ENCODE measurements at regions not wholly inside any gene's neighbourhood (a gene's known extent, or its start where the extent isn't known, plus 50 kb on each side); places are given as distances from the start of the nearest gene placed in this dataset.

DNA sequence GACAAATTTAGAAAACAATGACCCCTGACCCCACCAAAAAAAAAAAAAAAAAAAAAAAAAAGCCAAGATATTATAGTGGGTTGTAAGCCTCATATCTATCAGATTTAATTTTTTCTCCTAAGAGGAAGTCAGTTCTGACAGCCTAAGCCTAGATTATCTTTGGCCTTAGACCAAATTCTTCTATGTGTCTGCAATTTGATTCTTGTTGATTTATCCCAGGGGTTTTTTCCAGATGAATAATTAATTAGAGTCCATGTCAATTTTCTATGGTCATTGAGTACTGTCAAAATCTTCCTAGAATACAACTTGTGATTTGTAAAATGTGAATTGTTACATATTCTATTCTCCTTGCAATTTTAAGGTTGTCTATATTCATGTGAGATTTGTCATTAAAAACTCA, 151.6 kb upstream of the CACNA2D1 start:
- no peak overlapping the region for H3K27ac Mint-ChIP-seq
- peaks cover 31% of the 10 kb centered on the region for H3K4me1 Mint-ChIP-seq
- no peaks in the 10 kb centered on the region for H3K27me3 Mint-ChIP-seq (ENCODE audit: low read depth)
- TF ChIP-seq NR3C1 (CRISPR knock-in tag; conservative IDR thresholded peaks at IDR 0.05; ENCODE audit: low read depth) (no peak), ZNF138 (CRISPR knock-in tag; conservative IDR thresholded peaks at IDR 0.05) (no peak), TP53 (CRISPR knock-in tag; IDR thresholded peaks at IDR 0.05) (no peak), JAZF1 (CRISPR knock-in tag; IDR thresholded peaks at IDR 0.05) (no peak), ZMAT4 (CRISPR knock-in tag; IDR thresholded peaks at IDR 0.05) (no peak), MXD4 (CRISPR knock-in tag; IDR thresholded peaks at IDR 0.05; ENCODE audit: borderline replicate concordance) (no peak), SMAD3 (CRISPR knock-in tag; IDR thresholded peaks at IDR 0.05; ENCODE audit: borderline replicate concordance) (no peak), PRRX2 (CRISPR knock-in tag; IDR thresholded peaks at IDR 0.05) (no peak), USF1 (CRISPR knock-in tag; IDR thresholded peaks at IDR 0.05) (no peak), MAX (CRISPR knock-in tag; IDR thresholded peaks at IDR 0.05) (no peak), NFATC4 (CRISPR knock-in tag; IDR thresholded peaks at IDR 0.05) (no peak), NFE2L1 (CRISPR knock-in tag; IDR thresholded peaks at IDR 0.05) (no peak), RELA (CRISPR knock-in tag; IDR thresholded peaks at IDR 0.05; ENCODE audit: borderline replicate concordance) (no peak)
- TF ChIP-seq, protein P1, sequence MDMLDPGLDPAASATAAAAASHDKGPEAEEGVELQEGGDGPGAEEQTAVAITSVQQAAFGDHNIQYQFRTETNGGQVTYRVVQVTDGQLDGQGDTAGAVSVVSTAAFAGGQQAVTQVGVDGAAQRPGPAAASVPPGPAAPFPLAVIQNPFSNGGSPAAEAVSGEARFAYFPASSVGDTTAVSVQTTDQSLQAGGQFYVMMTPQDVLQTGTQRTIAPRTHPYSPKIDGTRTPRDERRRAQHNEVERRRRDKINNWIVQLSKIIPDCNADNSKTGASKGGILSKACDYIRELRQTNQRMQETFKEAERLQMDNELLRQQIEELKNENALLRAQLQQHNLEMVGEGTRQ (CRISPR knock-in tag; IDR thresholded peaks at IDR 0.05), result no peak
- TF ChIP-seq, protein P2, sequence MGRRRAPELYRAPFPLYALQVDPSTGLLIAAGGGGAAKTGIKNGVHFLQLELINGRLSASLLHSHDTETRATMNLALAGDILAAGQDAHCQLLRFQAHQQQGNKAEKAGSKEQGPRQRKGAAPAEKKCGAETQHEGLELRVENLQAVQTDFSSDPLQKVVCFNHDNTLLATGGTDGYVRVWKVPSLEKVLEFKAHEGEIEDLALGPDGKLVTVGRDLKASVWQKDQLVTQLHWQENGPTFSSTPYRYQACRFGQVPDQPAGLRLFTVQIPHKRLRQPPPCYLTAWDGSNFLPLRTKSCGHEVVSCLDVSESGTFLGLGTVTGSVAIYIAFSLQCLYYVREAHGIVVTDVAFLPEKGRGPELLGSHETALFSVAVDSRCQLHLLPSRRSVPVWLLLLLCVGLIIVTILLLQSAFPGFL (CRISPR knock-in tag; IDR thresholded peaks at IDR 0.05; ENCODE audit: borderline replicate concordance), result no peak
- TF ChIP-seq, protein P3, sequence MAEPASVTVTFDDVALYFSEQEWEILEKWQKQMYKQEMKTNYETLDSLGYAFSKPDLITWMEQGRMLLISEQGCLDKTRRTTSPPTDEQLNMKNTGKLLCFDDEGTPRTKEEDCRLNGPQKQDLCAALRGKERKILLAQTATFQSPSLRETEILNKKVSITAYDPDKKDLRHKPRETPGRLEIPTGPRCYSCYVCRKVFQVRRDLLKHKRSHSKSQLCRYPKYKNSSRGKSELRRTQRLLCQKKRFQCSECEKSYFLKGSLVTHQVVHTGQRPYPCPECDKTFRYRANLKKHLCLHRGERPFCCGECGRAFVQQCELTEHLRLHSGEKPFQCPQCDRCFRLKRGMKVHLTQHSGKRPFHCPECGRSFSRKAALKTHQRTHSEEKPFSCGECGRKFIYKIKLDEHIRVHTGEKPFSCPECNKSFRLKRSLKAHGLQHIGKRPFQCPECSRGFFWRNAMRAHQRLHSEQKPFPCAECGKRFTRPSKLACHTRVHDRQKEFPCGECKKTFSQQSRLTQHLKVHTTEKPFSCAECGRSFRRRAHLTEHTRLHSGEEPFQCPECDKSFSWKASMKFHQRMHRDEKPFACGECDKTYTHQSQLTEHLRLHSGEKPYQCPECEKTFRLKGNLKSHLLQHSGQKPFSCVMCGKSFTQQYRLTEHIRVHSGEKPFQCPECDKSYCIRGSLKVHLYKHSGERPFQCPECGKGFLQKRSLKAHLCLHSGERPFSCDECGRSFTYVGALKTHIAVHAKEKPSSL (CRISPR knock-in tag; conservative IDR thresholded peaks at IDR 0.05), result no peak
- TF ChIP-seq, protein P4, sequence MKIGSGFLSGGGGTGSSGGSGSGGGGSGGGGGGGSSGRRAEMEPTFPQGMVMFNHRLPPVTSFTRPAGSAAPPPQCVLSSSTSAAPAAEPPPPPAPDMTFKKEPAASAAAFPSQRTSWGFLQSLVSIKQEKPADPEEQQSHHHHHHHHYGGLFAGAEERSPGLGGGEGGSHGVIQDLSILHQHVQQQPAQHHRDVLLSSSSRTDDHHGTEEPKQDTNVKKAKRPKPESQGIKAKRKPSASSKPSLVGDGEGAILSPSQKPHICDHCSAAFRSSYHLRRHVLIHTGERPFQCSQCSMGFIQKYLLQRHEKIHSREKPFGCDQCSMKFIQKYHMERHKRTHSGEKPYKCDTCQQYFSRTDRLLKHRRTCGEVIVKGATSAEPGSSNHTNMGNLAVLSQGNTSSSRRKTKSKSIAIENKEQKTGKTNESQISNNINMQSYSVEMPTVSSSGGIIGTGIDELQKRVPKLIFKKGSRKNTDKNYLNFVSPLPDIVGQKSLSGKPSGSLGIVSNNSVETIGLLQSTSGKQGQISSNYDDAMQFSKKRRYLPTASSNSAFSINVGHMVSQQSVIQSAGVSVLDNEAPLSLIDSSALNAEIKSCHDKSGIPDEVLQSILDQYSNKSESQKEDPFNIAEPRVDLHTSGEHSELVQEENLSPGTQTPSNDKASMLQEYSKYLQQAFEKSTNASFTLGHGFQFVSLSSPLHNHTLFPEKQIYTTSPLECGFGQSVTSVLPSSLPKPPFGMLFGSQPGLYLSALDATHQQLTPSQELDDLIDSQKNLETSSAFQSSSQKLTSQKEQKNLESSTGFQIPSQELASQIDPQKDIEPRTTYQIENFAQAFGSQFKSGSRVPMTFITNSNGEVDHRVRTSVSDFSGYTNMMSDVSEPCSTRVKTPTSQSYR (CRISPR knock-in tag; IDR thresholded peaks at IDR 0.05), result no peak
- ChIA-PET CTCF (interaction anchor here (1.2 to 1.8 kb wide), 2 partner anchors 10 to 23 kb away, joined by 3 to 5 read pairs; no protein-coding TSS in a partner anchor), POLR2A (no interaction called here)
- ATAC-seq, result no peak
- no peaks in the 10 kb centered on the region for H3K9me3 Mint-ChIP-seq
- no peak overlapping the region for H3K4me3 Mint-ChIP-seq
- DNase-seq (ENCODE audit: low spot score), result no peak
- H3K36me3 Mint-ChIP-seq, result no peaks in the 10 kb centered on the region

DNA sequence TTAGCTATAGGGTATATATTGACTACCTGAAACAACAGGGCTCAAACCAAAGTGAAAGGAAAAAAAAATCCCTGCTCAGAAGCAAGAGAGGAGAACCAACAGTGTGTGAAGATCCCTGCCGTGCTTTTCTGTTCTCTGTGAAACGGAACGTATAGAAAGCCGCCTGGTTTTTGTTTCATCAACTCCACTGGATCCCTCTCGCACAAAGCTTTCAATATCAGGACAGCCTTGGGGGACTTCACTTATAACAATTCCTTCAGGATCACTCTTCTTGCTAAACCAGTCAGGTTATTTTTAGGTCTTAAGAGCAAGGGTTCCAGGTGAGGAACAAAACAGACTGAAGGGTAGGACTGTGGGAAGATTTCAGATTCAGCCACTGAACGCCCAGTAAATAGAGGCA, 151.1 kb upstream of the CACNA2D1 start:
- DNase-seq (ENCODE audit: low spot score) (no peak), ATAC-seq (peak; percentile 71)
- Mint-ChIP-seq H3K27ac (peak overlapping the region; percentile 92), H3K36me3 (no peaks in the 10 kb centered on the region), H3K27me3 (ENCODE audit: low read depth) (no peaks in the 10 kb centered on the region), H3K9me3 (no peaks in the 10 kb centered on the region), H3K4me1 (peaks cover 29% of the 10 kb centered on the region), H3K4me3 (peak overlapping the region; percentile 45; the same call in 1 of the 2 replicates)
- ChIA-PET POLR2A (no interaction called here), CTCF (interaction anchor here (1.2 to 1.8 kb wide), 2 partner anchors 11 to 23 kb away, joined by 3 to 5 read pairs; no protein-coding TSS in a partner anchor)
- TF ChIP-seq ZNF138 (CRISPR knock-in tag; conservative IDR thresholded peaks at IDR 0.05) (no peak), NR2C2 (CRISPR knock-in tag; IDR thresholded peaks at IDR 0.05) (no peak)
